SK-N-SH treated with all-trans-retinoic acid at 6 μM for 48 hours (cell line): ENCODE measurements at regions not wholly inside any gene's neighbourhood (a gene's known extent, or its start where the extent isn't known, plus 50 kb on each side); places are given as distances from the start of the nearest gene placed in this dataset.

Experiments used
- CSRNP3 ChIP-seq: fragments of 250-450 bp; sonication (Bioruptor Pico); IDR thresholded peaks from 2 replicates; pipeline ENCODE4 v1.5.1; 2021; ENCODE audit warnings: mild to moderate bottlenecking, moderate library complexity
- PATZ1 ChIP-seq: fragments of 250-450 bp; sonication (Bioruptor Pico); IDR thresholded peaks from 2 replicates; pipeline ENCODE4 v1.8.0; 2020; ENCODE audit warnings: mild to moderate bottlenecking, moderate library complexity, borderline replicate concordance
- TOX ChIP-seq: fragments of 250-450 bp; sonication (Bioruptor Pico); IDR thresholded peaks from 2 replicates; pipeline ENCODE4 v1.8.0; 2021; ENCODE audit warnings: mild to moderate bottlenecking, moderate library complexity, borderline replicate concordance
- TSHZ2 ChIP-seq: fragments of 250-450 bp; sonication (Bioruptor Pico); IDR thresholded peaks from 2 replicates; pipeline ENCODE4 v1.5.0; 2020; ENCODE audit warnings: mild to moderate bottlenecking, moderate library complexity

- TF ChIP-seq PATZ1 (CRISPR knock-in tag) (no peak), CSRNP3 (CRISPR knock-in tag) (no peak), TOX (no peak), TSHZ2 (CRISPR knock-in tag) (no peak)
Observed at GRCh38 chr10:111765216-111765615, 418.3 kb downstream of the GPAM start.
